ENCODE measurements at regions not wholly inside any gene's neighbourhood (a gene's known extent, or its start where the extent isn't known, plus 50 kb on each side); places are given as distances from the start of the nearest gene placed in this dataset.
A peak's percentile ranks its signal among the peaks of the same experiment; 100 is the strongest.

GRCh38 chr7:26438078-26438477 is 146.4 kb downstream of the SNX10 start:
- TF ChIP-seq EGR1 (IDR thresholded peaks at IDR 0.05), result no peak
- TF ChIP-seq YY1 (IDR thresholded peaks at IDR 0.05; ENCODE audit: low read depth), result no peak
- TF ChIP-seq, protein P1, sequence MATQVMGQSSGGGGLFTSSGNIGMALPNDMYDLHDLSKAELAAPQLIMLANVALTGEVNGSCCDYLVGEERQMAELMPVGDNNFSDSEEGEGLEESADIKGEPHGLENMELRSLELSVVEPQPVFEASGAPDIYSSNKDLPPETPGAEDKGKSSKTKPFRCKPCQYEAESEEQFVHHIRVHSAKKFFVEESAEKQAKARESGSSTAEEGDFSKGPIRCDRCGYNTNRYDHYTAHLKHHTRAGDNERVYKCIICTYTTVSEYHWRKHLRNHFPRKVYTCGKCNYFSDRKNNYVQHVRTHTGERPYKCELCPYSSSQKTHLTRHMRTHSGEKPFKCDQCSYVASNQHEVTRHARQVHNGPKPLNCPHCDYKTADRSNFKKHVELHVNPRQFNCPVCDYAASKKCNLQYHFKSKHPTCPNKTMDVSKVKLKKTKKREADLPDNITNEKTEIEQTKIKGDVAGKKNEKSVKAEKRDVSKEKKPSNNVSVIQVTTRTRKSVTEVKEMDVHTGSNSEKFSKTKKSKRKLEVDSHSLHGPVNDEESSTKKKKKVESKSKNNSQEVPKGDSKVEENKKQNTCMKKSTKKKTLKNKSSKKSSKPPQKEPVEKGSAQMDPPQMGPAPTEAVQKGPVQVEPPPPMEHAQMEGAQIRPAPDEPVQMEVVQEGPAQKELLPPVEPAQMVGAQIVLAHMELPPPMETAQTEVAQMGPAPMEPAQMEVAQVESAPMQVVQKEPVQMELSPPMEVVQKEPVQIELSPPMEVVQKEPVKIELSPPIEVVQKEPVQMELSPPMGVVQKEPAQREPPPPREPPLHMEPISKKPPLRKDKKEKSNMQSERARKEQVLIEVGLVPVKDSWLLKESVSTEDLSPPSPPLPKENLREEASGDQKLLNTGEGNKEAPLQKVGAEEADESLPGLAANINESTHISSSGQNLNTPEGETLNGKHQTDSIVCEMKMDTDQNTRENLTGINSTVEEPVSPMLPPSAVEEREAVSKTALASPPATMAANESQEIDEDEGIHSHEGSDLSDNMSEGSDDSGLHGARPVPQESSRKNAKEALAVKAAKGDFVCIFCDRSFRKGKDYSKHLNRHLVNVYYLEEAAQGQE (IDR thresholded peaks at IDR 0.05; ENCODE audit: low read depth), result no peak
- no peak for TF ChIP-seq TCF12 (IDR thresholded peaks at IDR 0.05; ENCODE audit: low read depth)
- no peak for TF ChIP-seq ZBTB7A (IDR thresholded peaks at IDR 0.05; ENCODE audit: low read depth)
- no peak for TF ChIP-seq MAX (IDR thresholded peaks at IDR 0.05)
- no peak for TF ChIP-seq TEAD4 (IDR thresholded peaks at IDR 0.05)
- TF ChIP-seq RAD21 (IDR thresholded peaks at IDR 0.05; ENCODE audit: low read depth), result no peak
- no peak for TF ChIP-seq EP300 (IDR thresholded peaks at IDR 0.05; ENCODE audit: borderline replicate concordance)
- no peak for TF ChIP-seq FOXM1 (IDR thresholded peaks at IDR 0.05; ENCODE audit: borderline replicate concordance, low read depth)
- TF ChIP-seq CREB1 (IDR thresholded peaks at IDR 0.05; ENCODE audit: low read depth), result no peak
- no peak for TF ChIP-seq TAF1 (IDR thresholded peaks at IDR 0.05; ENCODE audit: low read depth)
- no peak for TF ChIP-seq CEBPB (IDR thresholded peaks at IDR 0.05)

- TF ChIP-seq, protein P1 (IDR thresholded peaks at IDR 0.05; ENCODE audit: low read depth), result no peak
- TF ChIP-seq MAX (IDR thresholded peaks at IDR 0.05) (no peak), ZBTB7A (IDR thresholded peaks at IDR 0.05; ENCODE audit: low read depth) (no peak), RAD21 (IDR thresholded peaks at IDR 0.05; ENCODE audit: low read depth) (no peak), CEBPB (IDR thresholded peaks at IDR 0.05) (no peak)
These were observed 148.0 kb downstream of the SNX10 start for GRCh38 chr7:26439521-26440232.

- TF ChIP-seq TAF1 (IDR thresholded peaks at IDR 0.05; ENCODE audit: low read depth), result no peak
- TF ChIP-seq EP300 (IDR thresholded peaks at IDR 0.05; ENCODE audit: borderline replicate concordance), result no peak
- TF ChIP-seq NFIC (IDR thresholded peaks at IDR 0.05), result peak; percentile 50
- 0 out of 2 replicates have a peak, but pooled peaks have one; percentile 5 for TF ChIP-seq TEAD4 (IDR thresholded peaks at IDR 0.05)
- TF ChIP-seq, protein P1 (IDR thresholded peaks at IDR 0.05; ENCODE audit: low read depth), result no peak
- TF ChIP-seq MAX (IDR thresholded peaks at IDR 0.05), result no peak
- TF ChIP-seq YY1 (IDR thresholded peaks at IDR 0.05; ENCODE audit: low read depth), result no peak
- TF ChIP-seq ZBTB7A (IDR thresholded peaks at IDR 0.05; ENCODE audit: low read depth), result no peak
- TF ChIP-seq USF1 (IDR thresholded peaks at IDR 0.05), result no peak
- no peak for TF ChIP-seq EGR1 (IDR thresholded peaks at IDR 0.05)
These were observed 148.8 kb downstream of the SNX10 start for GRCh38 chr7:26440233-26441001.

DNA sequence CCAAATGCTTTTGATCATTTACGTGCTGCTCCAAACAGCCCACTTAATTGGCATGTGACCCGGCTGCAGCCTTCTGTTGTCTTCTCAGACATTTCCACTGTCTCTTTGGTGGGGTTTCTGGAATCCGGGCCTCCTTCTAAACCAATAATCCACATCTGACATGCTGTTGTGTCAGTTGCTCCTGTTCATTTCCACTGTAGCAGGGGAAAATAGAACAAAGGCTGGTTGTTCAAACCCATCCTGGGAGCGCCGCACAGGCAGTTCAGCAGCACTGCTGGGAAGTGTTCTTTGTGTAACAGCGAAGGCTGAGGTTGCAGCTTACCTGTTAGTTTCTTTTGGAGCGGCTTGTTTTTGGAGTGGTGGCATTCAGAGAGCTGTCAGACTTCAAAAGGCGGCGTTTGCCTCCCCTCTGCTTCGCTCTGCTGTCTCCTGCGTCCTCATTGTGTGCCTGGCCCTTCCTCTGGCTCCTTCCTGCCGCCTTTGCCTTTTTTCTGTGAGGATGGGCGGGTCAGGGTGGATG is 149.4 kb downstream of the SNX10 start:
- no peak for TF ChIP-seq USF1 (IDR thresholded peaks at IDR 0.05)
- TF ChIP-seq, protein P1 (IDR thresholded peaks at IDR 0.05; ENCODE audit: low read depth), result no peak
- TF ChIP-seq TEAD4 (IDR thresholded peaks at IDR 0.05), result no peak
- no peak for TF ChIP-seq NFIC (IDR thresholded peaks at IDR 0.05)
- TF ChIP-seq FOXM1 (IDR thresholded peaks at IDR 0.05; ENCODE audit: borderline replicate concordance, low read depth), result no peak
- TF ChIP-seq CEBPB (IDR thresholded peaks at IDR 0.05), result no peak
- no peak for TF ChIP-seq RAD21 (IDR thresholded peaks at IDR 0.05; ENCODE audit: low read depth)
- no peak for TF ChIP-seq EGR1 (IDR thresholded peaks at IDR 0.05)
- TF ChIP-seq CREB1 (IDR thresholded peaks at IDR 0.05; ENCODE audit: low read depth), result no peak

Data from Ishikawa (cell line).